AG04449 (cell line): ENCODE measurements at regions not wholly inside any gene's neighbourhood (a gene's known extent, or its start where the extent isn't known, plus 50 kb on each side); places are given as distances from the start of the nearest gene placed in this dataset.

Experiments used
- CTCF ChIA-PET: fragments of 350-600 bp; formaldehyde crosslinking; extraction: SDS; loops from one replicate; lab custom pipeline; 2021; ENCODE audit warnings: antibody characterized with exemption; lab: Yijun Ruan, JAX
- POLR2A ChIA-PET: fragments of 400-600, 350-600 bp; formaldehyde crosslinking; extraction: SDS; loops from one replicate; lab custom pipeline; 2020; ENCODE audit warnings: antibody characterized with exemption, inconsistent platforms; lab: Yijun Ruan, JAX
- DNase-seq: peaks from one replicate; pipeline ENCODE4 v3.0.0-alpha.2; 2010; ENCODE audit warnings: low read depth, low spot score
- H3K4me3 ChIP-seq: 2 replicates; pipeline ENCODE4 v1.5.1; 2011; ENCODE audit warnings: low read depth, mild to moderate bottlenecking, control low read depth, low read length
- CTCF ChIP-seq: IDR thresholded peaks from one replicate; pipeline ENCODE4 v1.5.1; 2011; ENCODE audit warnings: mild to moderate bottlenecking, moderate library complexity, low read length, control low read depth, inconsistent platforms; ENCODE audit not compliant: insufficient read depth; ENCODE audit errors: missing control alignments

- ChIA-PET CTCF (no interaction called here), POLR2A (interaction anchor here (1.0 kb wide), 1 partner anchor 73 kb away, joined by 3 read pairs; no protein-coding TSS in a partner anchor)
- TF ChIP-seq CTCF = no peak
- DNase-seq = no peak
- no peak overlapping the region for H3K4me3 ChIP-seq
Measured at GRCh38 chr20:61112515-61112914, 139.5 kb upstream of the CDH4 start.

GRCh38 chr20:61113731-61114130, 138.3 kb upstream of the CDH4 start:
- no peak for TF ChIP-seq CTCF
- DNase-seq = no peak
- ChIA-PET CTCF (no interaction called here), POLR2A (no interaction called here)
- no peak overlapping the region for H3K4me3 ChIP-seq

- ChIA-PET POLR2A (no interaction called here), CTCF (no interaction called here)
- TF ChIP-seq CTCF = no peak
- DNase-seq = no peak
- H3K4me3 ChIP-seq = no peak overlapping the region
Measured at GRCh38 chr20:61114493-61115175, 137.4 kb upstream of the CDH4 start.

- no peak for TF ChIP-seq CTCF
- no peak for DNase-seq
- ChIA-PET CTCF (interaction anchor here (2.8 kb wide), 1 partner anchor 114 kb away, joined by 9 read pairs; no protein-coding TSS in a partner anchor), POLR2A (no interaction called here)
- H3K4me3 ChIP-seq = no peak overlapping the region
Measured at GRCh38 chr20:61115364-61116065, 136.5 kb upstream of the CDH4 start.

GRCh38 chr20:61117725-61118124, 134.3 kb upstream of the CDH4 start:
- ChIA-PET POLR2A (no interaction called here), CTCF (interaction anchor here (1.7 to 2.8 kb wide), 3 partner anchors 111 to 907 kb away, joined by 3 to 9 read pairs (median 4); no protein-coding TSS in a partner anchor)
- H3K4me3 ChIP-seq = no peak overlapping the region
- peak; percentile 41 for DNase-seq
- no peak for TF ChIP-seq CTCF

GRCh38 chr20:61118429-61119224, 133.4 kb upstream of the CDH4 start:
- CTCF ChIA-PET = interaction anchor here (0.8 to 2.8 kb wide), 4 partner anchors 110 to 908 kb away, joined by 3 to 9 read pairs (median 4); no protein-coding TSS in a partner anchor
- no peak for TF ChIP-seq CTCF
- POLR2A ChIA-PET = no interaction called here
- H3K4me3 ChIP-seq = no peak overlapping the region
- DNase-seq = peak; percentile 26
